ENCODE measurements at regions not wholly inside any gene's neighbourhood (a gene's known extent, or its start where the extent isn't known, plus 50 kb on each side); places are given as distances from the start of the nearest gene placed in this dataset.

GRCh38 chr4:14880805-14881204, 121.5 kb upstream of the CPEB2 start:
- DNase-seq (ENCODE audit: low read depth) = no peak
- no peak overlapping the region for H3K4me3 ChIP-seq (ENCODE audit: low read depth, low read length)
- no peak for TF ChIP-seq CTCF (IDR thresholded peaks at IDR 0.05; ENCODE audit: low read depth, low read length, missing control alignments)

- no peak overlapping the region for H3K4me3 ChIP-seq (ENCODE audit: low read depth, low read length)
- DNase-seq (ENCODE audit: low read depth) = no peak
- TF ChIP-seq CTCF (IDR thresholded peaks at IDR 0.05; ENCODE audit: low read depth, low read length, missing control alignments) = no peak
Measured at GRCh38 chr4:14883166-14883565, 119.1 kb upstream of the CPEB2 start.

GRCh38 chr4:14883661-14884060, 118.6 kb upstream of the CPEB2 start:
- no peak overlapping the region for H3K4me3 ChIP-seq (ENCODE audit: low read depth, low read length)
- no peak for DNase-seq (ENCODE audit: low read depth)
- TF ChIP-seq CTCF (IDR thresholded peaks at IDR 0.05; ENCODE audit: low read depth, low read length, missing control alignments) = no peak

- no peak for TF ChIP-seq CTCF (IDR thresholded peaks at IDR 0.05; ENCODE audit: low read depth, low read length, missing control alignments)
- H3K4me3 ChIP-seq (ENCODE audit: low read depth, low read length) = no peak overlapping the region
- no peak for DNase-seq (ENCODE audit: low read depth)
Measured at GRCh38 chr4:14887842-14888433, 114.3 kb upstream of the CPEB2 start.

- no peak for TF ChIP-seq CTCF (IDR thresholded peaks at IDR 0.05; ENCODE audit: low read depth, low read length, missing control alignments)
- DNase-seq (ENCODE audit: low read depth) = no peak
- no peak overlapping the region for H3K4me3 ChIP-seq (ENCODE audit: low read depth, low read length)
Measured at GRCh38 chr4:14888790-14889572, 113.3 kb upstream of the CPEB2 start.

- no peak overlapping the region for H3K4me3 ChIP-seq (ENCODE audit: low read depth, low read length)
Measured at GRCh38 chr4:14892563-14892962, 109.7 kb upstream of the CPEB2 start.

More at GRCh38 chr4:14892563-14892962, 109.7 kb upstream of the CPEB2 start:
- no peak for TF ChIP-seq CTCF (IDR thresholded peaks at IDR 0.05; ENCODE audit: low read depth, low read length, missing control alignments)
- DNase-seq (ENCODE audit: low read depth) = no peak

Measured in GM12864 (cell line).